Ecto neural progenitor cell (in vitro differentiated cells): ENCODE measurements at regions not wholly inside any gene's neighbourhood (a gene's known extent, or its start where the extent isn't known, plus 50 kb on each side); places are given as distances from the start of the nearest gene placed in this dataset.
A peak's percentile ranks its signal among the peaks of the same experiment; 100 is the strongest.

Source experiments
- DNase-seq: peaks from one replicate; pipeline ENCODE4 v3.0.0-alpha.2; 2018; ENCODE audit warnings: low spot score

- DNase-seq: no peak
These were observed 143.0 kb upstream of the TARS1 start for GRCh38 chr5:33297760-33298216.

GRCh38 chr5:33299621-33300208, 141.1 kb upstream of the TARS1 start:
- peak; percentile 48 for DNase-seq

- DNase-seq: no peak
These were observed 140.5 kb upstream of the TARS1 start for GRCh38 chr5:33300209-33300742.

- DNase-seq: no peak
These were observed 137.1 kb upstream of the TARS1 start for GRCh38 chr5:33303579-33304095.

GRCh38 chr5:33304601-33305000, 136.2 kb upstream of the TARS1 start:
- no peak for DNase-seq

GRCh38 chr5:33305572-33305971, 135.2 kb upstream of the TARS1 start:
- DNase-seq: no peak

- DNase-seq: no peak
These were observed 134.0 kb upstream of the TARS1 start for GRCh38 chr5:33306758-33307157.

GRCh38 chr5:33308586-33308985, 132.2 kb upstream of the TARS1 start:
- no peak for DNase-seq

GRCh38 chr5:33309068-33309467, 131.7 kb upstream of the TARS1 start:
- no peak for DNase-seq

- no peak for DNase-seq
These were observed 131.0 kb upstream of the TARS1 start for GRCh38 chr5:33309536-33310345.

- DNase-seq: no peak
These were observed 130.3 kb upstream of the TARS1 start for GRCh38 chr5:33310451-33310850.

GRCh38 chr5:33311893-33312292, 128.9 kb upstream of the TARS1 start:
- no peak for DNase-seq

- no peak for DNase-seq
These were observed 127.9 kb upstream of the TARS1 start for GRCh38 chr5:33312571-33313549.

GRCh38 chr5:33315189-33315588, 125.6 kb upstream of the TARS1 start:
- DNase-seq: no peak

GRCh38 chr5:33316773-33317172, 124.0 kb upstream of the TARS1 start:
- no peak for DNase-seq

GRCh38 chr5:33317271-33317670, 123.5 kb upstream of the TARS1 start:
- no peak for DNase-seq

GRCh38 chr5:33319151-33319550, 121.6 kb upstream of the TARS1 start:
- no peak for DNase-seq

GRCh38 chr5:33319841-33320240, 120.9 kb upstream of the TARS1 start:
- no peak for DNase-seq

- no peak for DNase-seq
These were observed 119.7 kb upstream of the TARS1 start for GRCh38 chr5:33321026-33321425.

- DNase-seq: no peak
These were observed 118.1 kb upstream of the TARS1 start for GRCh38 chr5:33322632-33323031.

- no peak for DNase-seq
These were observed 116.0 kb upstream of the TARS1 start for GRCh38 chr5:33324667-33325307.
